ENCODE measurements at regions not wholly inside any gene's neighbourhood (a gene's known extent, or its start where the extent isn't known, plus 50 kb on each side); places are given as distances from the start of the nearest gene placed in this dataset.

DNA sequence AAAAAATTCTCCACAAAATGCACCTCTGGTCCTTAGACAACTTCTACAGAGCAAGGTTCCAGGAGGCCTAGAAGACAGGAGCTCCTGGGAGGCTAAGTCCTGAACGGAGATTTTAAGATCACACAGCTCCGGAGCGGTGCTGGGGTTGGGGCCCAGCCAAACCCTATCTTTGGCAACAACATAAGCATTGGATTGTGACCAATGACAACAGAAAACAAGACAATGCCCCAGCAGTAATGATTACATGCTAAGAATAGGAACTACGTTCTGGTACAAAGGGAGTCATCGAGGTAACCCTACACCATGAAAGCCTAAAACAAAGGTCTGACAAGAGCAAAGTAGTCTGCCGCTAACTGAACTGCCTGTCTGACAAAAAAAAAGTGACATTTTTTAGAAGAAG lies 171.2 kb downstream of the CMPK2 start:
- in situ Hi-C loops (cut with HindIII; ENCODE audit: low pct_unique_long_range_greater_than_20kb, low sequenced_read_pairs), result no loop called here
- no peak for DNase-seq (ENCODE audit: low read depth)

DNA sequence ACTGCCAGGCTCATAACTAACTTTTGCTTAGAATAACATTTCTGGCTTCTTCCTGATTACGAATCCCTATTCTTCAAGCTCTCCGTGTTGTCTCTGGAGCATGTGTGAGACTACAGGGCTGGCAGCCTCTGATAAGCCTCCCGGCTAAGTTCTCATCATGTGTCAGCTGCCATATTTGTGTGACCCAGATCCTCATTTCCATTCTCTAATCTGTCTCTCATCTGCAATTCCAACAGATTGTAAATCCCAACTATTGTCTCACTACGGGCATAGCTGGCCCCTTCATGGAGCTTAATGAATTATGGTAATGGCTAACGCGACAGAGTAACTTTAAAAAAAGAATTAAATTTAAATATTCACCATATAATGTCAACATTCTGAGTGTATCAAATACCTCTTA lies 165.4 kb downstream of the CMPK2 start:
- in situ Hi-C loops (cut with HindIII; ENCODE audit: low pct_unique_long_range_greater_than_20kb, low sequenced_read_pairs), result no loop called here
- no peak for DNase-seq (ENCODE audit: low read depth)

DNA sequence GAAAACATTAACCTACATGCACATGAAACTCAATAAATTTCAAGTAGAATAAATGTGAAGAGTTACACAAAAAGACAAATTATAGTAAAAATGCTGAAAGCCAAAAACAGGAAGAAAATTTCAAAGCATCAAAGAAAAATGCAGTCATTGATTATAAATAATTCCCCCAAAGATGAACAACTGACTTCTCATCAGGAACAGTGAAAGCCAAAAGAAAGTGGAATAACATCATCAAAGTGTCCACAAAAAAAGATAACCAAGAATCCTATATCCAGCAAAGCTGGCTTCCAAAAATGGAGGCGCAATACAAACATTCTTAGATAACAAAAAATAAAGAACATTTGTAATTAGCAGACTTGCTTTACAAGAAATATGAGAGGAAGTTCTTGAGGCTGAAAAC lies 161.6 kb downstream of the CMPK2 start:
- in situ Hi-C loops (cut with HindIII; ENCODE audit: low pct_unique_long_range_greater_than_20kb, low sequenced_read_pairs), result no loop called here
- no peak for DNase-seq (ENCODE audit: low read depth)

DNA sequence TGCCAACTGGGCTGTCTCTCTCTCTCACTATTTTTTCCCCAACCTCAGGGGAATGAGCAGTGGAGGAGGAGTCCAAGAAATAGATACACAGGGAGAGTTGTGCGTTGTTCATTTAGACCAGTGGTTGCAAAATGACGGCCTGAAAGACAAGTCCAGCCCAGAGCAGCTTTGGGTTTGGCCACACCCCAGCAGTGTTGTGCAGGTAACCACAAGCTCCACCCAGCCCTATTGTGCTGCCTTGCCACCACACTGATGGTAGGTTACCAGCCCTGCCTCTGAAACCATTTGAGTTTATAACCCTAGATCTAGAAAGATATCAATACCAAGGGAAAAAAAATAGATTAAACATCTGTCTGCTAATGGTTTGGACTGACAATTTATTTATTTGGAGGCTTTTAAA lies 144.3 kb downstream of the CMPK2 start:
- no peak for DNase-seq (ENCODE audit: low read depth)
- in situ Hi-C loops (cut with HindIII; ENCODE audit: low pct_unique_long_range_greater_than_20kb, low sequenced_read_pairs), result no loop called here

DNA sequence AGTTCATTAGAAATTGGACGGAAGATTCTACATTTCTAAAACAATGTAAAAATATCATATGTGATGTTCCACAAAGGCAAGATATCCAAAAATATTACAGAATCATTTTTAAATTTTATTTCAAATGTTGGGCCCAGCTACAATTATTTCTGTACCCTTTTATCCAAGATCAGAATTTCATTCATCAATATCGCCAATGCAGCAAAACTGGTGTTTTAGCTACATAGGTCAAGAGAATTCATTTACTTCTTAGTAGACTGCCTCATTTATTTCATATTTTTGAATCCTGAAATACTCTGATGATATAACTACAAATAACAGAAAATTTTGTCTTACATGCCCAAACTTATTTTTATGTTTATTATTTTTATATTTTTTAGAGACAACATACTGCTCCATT lies 143.1 kb downstream of the CMPK2 start:
- in situ Hi-C loops (cut with HindIII; ENCODE audit: low pct_unique_long_range_greater_than_20kb, low sequenced_read_pairs), result no loop called here
- DNase-seq (ENCODE audit: low read depth), result no peak

DNA sequence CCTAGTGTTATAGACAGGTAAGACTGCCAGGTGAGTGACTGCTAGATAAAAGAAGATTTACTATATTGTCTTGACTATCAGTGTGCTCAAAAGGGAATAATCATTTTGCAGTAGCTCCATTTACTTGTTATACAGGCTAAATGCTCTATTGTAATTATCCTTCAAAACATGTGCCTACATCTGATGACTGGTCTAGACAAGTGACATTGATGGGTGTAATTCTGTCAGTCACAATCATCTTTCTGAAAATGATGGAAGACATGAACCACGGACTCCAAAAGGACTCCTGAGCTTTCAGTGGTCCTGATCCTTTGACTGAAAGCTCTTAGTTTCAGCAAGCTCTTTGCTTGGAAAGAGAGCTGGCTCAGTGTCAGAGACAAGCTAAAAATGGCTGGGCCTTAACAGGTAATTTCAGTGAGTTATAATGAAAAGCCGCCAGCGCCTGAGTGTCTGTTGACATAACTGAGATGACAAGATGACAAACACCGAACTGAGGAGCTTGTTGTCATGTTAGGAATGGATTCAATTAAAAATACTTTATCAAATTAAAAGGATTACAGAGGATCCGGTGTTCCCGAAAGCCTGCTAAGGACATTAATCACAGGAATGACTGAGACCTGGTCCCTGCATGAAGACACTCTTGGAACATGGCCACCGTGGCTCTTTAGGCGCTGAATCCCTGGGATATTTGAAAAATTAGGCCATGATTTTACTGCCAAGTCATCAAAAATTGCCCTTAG lies 141.7 kb downstream of the CMPK2 start:
- no peak for DNase-seq (ENCODE audit: low read depth)
- in situ Hi-C loops (cut with HindIII; ENCODE audit: low pct_unique_long_range_greater_than_20kb, low sequenced_read_pairs), result no loop called here

DNA sequence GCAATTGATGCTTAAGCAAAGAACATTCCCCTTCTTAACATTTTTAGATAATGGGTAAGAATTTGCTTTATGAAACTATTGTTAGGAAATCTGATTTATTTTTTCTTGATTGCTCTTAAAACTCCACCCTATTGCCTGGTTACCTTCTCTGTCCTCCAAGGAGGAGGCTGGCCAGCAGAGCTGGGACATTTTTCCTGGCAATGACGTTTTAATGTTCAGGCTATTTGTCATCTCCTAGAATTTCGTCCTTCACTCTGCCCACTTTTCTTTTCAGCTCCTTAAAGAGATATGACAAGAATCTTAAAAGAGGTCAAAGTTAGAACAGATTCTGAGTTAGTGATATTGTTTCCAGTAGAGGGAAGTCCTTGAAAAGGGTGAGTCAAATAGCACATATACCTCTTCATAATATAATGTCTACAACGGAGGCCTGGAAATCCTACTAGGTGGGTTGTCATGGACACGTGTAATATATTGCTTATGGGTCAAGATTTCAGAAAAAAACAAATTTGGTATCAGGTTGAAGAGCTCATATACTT lies 141.0 kb downstream of the CMPK2 start:
- DNase-seq (ENCODE audit: low read depth), result no peak
- in situ Hi-C loops (cut with HindIII; ENCODE audit: low pct_unique_long_range_greater_than_20kb, low sequenced_read_pairs), result no loop called here

DNA sequence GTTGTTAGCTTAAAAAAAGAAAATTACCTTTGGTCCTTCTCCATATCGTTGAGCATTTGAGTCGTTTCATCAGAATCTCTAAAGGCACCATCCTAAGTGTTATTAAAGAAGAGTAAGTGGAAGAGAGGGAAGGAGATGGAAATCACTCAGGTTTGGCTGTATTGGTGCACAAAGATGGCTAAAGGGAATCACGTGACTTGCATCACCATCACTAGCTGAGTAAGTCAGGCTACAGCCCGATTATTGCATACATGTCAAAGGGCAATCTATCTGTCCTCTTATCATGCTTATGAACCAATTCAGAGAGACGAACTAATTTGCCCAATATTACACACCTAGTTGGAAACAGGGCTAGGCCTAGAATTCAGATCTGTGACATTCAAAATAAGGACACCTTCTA lies 137.6 kb downstream of the CMPK2 start:
- in situ Hi-C loops (cut with HindIII; ENCODE audit: low pct_unique_long_range_greater_than_20kb, low sequenced_read_pairs), result no loop called here
- no peak for DNase-seq (ENCODE audit: low read depth)

DNA sequence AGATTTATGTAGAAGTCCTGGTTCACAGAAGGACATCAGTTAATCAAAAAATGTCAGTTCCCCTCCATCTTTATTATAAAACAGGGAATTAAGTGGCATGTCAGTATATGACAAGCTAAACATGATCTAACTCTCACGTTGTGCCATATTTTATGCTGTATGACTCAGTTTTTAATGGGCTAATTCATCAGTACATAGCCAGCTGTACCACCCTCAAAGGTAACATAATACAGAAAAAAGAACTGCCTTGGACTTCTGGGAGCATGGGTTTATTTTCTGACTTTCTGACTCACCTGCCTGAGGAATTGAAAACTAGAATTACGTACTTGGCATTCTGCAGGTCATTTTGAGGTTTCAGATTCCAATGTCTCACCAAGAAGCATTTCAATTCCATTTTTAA lies 135.7 kb downstream of the CMPK2 start:
- in situ Hi-C loops (cut with HindIII; ENCODE audit: low pct_unique_long_range_greater_than_20kb, low sequenced_read_pairs), result no loop called here
- DNase-seq (ENCODE audit: low read depth), result no peak

DNA sequence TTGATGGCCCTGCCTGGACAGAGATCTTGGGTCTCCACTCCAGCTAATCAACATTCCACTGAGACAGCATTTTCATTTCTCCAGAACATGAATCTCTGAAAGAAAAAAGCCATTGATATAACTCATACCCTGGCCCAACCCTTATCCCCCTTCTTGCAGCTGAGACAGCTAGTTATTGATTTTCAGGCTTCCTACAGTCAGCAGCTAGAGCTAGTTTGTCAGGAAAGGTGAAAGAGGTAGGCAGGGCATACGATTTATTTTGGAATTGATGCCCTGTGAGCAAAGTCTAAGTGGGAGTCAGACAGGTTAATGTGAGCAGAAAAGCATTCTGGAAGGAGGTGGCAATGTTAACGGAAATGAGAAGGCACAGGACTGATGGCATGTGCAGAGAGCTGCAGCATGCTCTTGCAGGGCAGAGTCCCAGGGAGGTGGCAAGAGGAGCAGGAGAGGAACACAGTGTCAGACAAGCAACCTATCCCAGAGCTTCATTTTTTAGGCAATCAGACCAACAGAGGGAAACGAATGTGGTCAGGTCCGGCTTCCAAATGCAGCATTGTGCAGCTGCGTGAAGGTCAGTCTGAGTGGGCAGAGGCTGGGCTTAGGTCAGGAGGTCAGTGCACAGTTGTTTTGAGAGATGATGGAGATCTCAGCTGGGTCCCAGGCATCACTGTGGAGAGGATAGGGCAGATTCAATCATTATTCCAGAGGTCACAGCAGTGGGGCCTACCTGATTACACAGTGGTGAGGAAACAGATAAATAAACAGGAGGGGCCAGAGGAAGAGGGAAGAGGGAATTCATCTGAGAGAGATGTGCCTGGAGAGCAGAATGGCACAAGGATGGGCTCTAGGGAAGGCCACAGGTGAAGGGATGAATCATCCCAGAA lies 134.8 kb downstream of the CMPK2 start:
- no peak for DNase-seq (ENCODE audit: low read depth)
- in situ Hi-C loops (cut with HindIII; ENCODE audit: low pct_unique_long_range_greater_than_20kb, low sequenced_read_pairs), result no loop called here

DNA sequence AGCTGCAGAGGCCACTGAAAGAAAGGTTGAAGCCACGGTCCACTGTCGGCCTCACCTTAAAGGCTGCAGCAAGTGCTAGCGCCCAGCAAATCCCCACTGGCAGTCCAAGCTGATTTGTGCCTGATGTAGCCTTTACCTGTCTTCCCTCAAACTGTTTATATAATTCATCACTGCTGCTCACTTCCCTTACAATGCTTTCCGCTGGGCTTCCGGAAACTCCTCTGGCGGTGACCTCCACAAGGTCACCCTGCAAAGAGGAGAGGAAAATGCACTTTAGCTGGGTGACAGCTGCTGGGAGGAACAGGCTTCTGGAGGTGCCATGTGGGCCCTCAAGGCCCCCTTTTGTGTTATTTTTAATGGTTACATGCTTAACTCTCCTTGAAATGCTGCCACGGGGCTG lies 126.2 kb downstream of the CMPK2 start:
- in situ Hi-C loops (cut with HindIII; ENCODE audit: low pct_unique_long_range_greater_than_20kb, low sequenced_read_pairs), result no loop called here
- no peak for DNase-seq (ENCODE audit: low read depth)

DNA sequence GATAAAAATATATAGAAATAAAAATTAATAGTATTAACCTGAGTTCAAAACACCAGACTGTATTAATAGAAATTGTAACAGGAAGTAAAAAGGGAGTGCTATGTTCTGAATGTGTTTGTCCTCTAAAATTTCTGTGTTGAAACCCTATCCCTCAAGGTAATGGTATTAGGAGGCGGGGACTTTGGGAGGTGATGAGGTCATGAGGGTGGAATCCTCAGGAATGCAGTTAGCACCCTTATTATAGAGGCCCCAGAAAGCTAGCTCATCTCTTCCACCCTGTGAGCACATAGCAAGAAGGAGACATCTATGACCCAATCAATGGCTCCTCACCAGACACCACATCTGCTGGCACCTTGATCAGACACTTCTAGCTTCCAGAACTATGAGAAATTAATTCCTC lies 124.5 kb downstream of the CMPK2 start:
- in situ Hi-C loops (cut with HindIII; ENCODE audit: low pct_unique_long_range_greater_than_20kb, low sequenced_read_pairs), result no loop called here
- DNase-seq (ENCODE audit: low read depth), result no peak

DNA sequence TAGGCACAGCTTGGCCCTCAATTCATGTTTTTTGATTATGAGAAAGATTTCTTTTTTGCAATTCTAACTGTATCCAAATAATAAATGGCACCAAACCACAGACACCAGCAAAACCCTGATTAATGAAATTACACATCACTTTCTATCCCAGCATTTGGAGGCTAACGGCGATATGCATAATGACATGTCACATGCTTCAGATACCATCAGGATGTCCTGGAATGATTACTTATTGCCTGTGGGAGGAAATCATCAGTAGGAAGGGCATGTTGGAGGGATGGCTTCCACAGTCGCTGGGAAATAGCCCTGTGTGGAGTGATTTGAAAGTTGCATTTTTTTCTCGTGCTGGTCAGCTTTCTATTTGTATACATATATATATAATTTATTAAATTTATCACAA lies 121.7 kb downstream of the CMPK2 start:
- no peak for DNase-seq (ENCODE audit: low read depth)
- in situ Hi-C loops (cut with HindIII; ENCODE audit: low pct_unique_long_range_greater_than_20kb, low sequenced_read_pairs), result no loop called here

DNA sequence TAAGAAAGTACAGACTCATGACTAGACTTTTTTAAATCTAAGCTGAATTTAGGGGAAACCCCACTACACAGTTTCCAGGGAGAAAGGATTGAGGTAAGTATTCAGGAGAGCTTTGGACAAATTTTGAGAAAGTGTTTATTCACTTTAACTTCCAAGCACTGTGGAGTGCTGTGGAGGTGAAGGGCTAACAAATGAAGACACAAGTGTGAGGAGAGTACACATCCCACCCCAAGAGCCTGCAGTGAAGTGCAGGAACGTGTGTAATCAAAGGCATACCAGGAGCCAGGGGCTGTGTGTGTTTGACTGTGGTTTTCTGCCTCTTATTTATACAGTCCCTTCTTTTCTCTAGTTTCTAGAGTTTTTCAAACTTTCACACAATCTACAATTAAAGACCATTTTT lies 118.3 kb downstream of the CMPK2 start:
- in situ Hi-C loops (cut with HindIII; ENCODE audit: low pct_unique_long_range_greater_than_20kb, low sequenced_read_pairs), result no loop called here
- no peak for DNase-seq (ENCODE audit: low read depth)

DNA sequence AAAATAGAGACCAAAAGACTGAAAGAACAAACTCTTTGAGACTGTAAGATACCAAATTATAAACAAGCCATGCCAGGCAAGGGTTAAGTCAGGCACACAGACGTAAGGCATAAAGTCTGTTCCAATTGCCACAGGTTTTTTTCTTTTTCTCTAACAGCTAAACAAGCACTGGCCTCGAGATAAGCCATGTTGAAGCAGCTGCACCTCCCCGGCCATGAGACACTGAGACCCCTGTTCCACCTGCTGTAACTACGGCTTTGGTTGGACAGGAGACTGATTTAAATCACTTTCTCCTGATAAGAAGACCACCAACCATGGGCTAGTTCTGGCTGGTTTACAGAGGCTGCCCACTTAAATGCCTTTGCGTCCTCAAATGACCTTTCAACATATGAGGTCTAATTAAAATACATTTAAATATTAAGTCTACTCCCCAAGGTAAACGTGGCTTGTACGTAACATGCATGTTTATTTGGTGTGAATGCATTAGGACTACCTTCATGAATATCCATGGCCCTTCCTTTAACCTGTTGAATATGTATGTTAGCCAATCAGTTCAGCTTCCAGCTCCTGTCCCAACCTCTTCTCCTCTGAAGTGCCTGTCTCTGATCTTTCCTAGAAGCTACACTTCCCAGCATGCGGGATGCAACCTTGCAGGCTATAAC lies 117.2 kb downstream of the CMPK2 start:
- DNase-seq (ENCODE audit: low read depth), result no peak
- in situ Hi-C loops (cut with HindIII; ENCODE audit: low pct_unique_long_range_greater_than_20kb, low sequenced_read_pairs), result no loop called here

DNA sequence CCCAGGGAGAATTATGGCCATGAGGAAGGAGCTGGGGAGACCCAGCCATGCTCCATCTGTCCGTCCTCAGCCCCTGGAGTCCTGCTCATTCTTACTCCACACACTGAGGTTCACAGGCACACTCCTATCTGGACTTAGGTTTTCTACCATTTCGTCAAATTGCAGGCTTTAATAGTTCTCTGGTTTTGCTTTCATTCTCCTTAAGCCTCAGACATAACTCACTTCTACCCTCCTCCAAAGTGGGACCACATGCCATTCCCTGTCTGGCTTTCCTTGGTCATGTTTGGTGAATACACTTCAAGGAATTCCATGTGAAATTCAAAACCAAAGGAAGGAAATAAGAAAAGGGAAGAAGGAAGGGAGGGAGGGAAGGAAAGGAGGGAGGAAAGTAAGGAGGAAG lies 115.7 kb downstream of the CMPK2 start:
- no peak for DNase-seq (ENCODE audit: low read depth)
- in situ Hi-C loops (cut with HindIII; ENCODE audit: low pct_unique_long_range_greater_than_20kb, low sequenced_read_pairs), result no loop called here

DNA sequence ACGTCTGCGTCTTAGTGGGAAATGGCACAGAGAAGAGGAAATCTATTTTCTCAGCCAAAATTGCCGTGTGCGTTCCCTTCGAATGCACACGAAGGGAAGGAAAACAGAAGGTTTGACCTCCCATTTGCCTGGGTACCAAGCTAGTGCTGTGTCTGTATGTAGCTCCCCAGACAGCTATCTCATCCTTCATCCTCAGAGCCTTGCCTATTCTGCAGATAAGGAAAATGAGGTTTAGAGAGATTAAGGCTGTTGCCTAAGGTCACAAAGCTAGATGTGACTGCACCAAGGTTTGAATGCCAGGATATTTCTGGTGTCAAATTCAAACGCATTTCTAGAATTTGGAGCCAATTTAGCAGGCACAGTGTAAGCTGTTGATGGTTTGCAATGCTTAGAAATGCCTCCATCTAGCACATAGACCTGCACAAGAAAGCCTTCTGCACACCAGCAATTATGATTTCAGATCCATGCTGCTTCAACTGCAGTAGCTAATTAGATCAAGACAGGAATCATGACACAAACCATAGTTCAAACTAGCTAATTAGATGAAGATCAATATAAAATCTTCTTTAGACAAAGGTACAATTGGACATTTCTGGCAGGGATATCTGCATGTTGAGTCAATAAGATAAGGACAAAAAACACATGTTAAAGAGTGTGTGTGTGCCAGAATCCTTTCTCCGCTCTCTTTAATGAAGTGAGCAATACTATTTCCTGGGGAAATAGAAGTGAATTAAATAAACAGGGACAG lies 115.1 kb downstream of the CMPK2 start:
- no peak for DNase-seq (ENCODE audit: low read depth)
- in situ Hi-C loops (cut with HindIII; ENCODE audit: low pct_unique_long_range_greater_than_20kb, low sequenced_read_pairs), result no loop called here

DNA sequence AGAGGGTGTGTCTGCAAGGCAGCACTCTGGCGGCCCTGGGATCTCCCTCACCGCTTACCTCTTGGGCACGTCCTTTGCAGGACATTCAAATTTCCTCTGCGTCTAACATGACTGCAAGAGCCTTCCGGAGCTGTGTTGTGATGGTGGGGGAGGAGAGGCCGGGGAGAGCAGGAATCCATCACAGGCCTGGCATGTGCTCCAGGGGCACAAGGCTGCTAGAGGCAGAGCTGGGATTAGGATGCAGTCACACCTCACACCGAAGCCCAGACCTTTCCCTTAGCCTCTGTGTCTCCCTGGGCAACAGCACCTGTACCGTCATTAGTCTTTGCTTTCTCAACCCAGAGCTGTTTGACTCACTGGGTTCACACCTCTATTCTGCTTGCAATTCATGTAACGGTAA lies 111.3 kb downstream of the CMPK2 start:
- DNase-seq (ENCODE audit: low read depth), result no peak
- in situ Hi-C loops (cut with HindIII; ENCODE audit: low pct_unique_long_range_greater_than_20kb, low sequenced_read_pairs), result no loop called here
